HCT116 (cell line): ENCODE measurements at regions not wholly inside any gene's neighbourhood (a gene's known extent, or its start where the extent isn't known, plus 50 kb on each side); places are given as distances from the start of the nearest gene placed in this dataset.

Experiments
- ATAC-seq: fragments of 200-7000 bp; cut with Tn5 transposase; 2 replicates; pipeline ENCODE4 v1.9.1; 2020; ENCODE audit warnings: mild to moderate bottlenecking, moderate library complexity
- BruUV-seq: library from RNA; stranded (reverse); fragments of 400-500 nt; replicated peaks from 2 replicates; lab custom pipeline; 2021; lab: Mats Ljungman, UMichigan
- CTCF ChIA-PET: fragments of 300-600 bp; sonication (Branson Sonifier 250); formaldehyde crosslinking; loops from one replicate; lab custom pipeline; 2021; ENCODE audit warnings: antibody characterized with exemption; lab: Charles Lee
- POLR2A ChIA-PET: fragments of 300-600, 350-600 bp; sonication (Branson Sonifier 250); formaldehyde crosslinking; loops from one replicate; lab custom pipeline; 2021; ENCODE audit warnings: antibody characterized with exemption; lab: Charles Lee
- RAD21 ChIA-PET, 2 experiments: fragments of 300-600 bp; sonication (Branson Sonifier 250); formaldehyde crosslinking; loops; one replicate each; lab custom pipeline; 2023; ENCODE audit warnings: low total read pairs in 2 of 2; ENCODE audit not compliant: uncharacterized antibody in 2 of 2, unreplicated experiment in 2 of 2, low non-redundant PET in 1 of 2; lab: Charles Lee
- DNase-seq: peaks from one replicate; pipeline ENCODE4 v3.0.0-alpha.2; 2010; ENCODE audit warnings: low read depth, low spot score
- H2AFZ ChIP-seq: fragments of 200-600 bp; shearing (Covaris generic), sonication (generic); 2 replicates; pipeline ENCODE4 v1.6.1; 2017; ENCODE audit warnings: low read depth, mixed run types, mixed read lengths, antibody characterized with exemption, low read length; ENCODE audit not compliant: poor library complexity, severe bottlenecking
- H3K27ac ChIP-seq: 2 replicates; pipeline ENCODE4 v1.5.1; 2012; ENCODE audit warnings: low read depth, low read length
- H3K27me3 ChIP-seq: fragments of 200-600 bp; sonication (generic); 2 replicates; pipeline ENCODE4 v1.6.1; 2016; ENCODE audit warnings: mixed run types, low read length, mixed read lengths; ENCODE audit not compliant: insufficient read depth
- H3K36me3 ChIP-seq, 2 experiments: fragments of 200-500 bp in 1 of 2; fragments of 200-600 bp in 1 of 2; sonication (Bioruptor generic) in 1 of 2; sonication (generic) in 1 of 2; 2 replicates each; pipeline versions ENCODE4 v1.5.1 to v1.6.1; 2014 to 2016; ENCODE audit warnings: low read length in 2 of 2, inconsistent platforms in 1 of 2, mixed read lengths in 1 of 2, mixed run types in 1 of 2; ENCODE audit not compliant: insufficient read depth in 2 of 2, control insufficient read depth in 1 of 2
- H3K4me1 ChIP-seq, 2 experiments: fragments of 200-600 bp in 1 of 2; sonication (generic) in 1 of 2; 2 replicates each; pipeline versions ENCODE4 v1.5.1 to v1.6.1; 2012 to 2017; ENCODE audit warnings: low read length in 2 of 2, inconsistent platforms in 1 of 2, mild to moderate bottlenecking in 1 of 2, mixed read lengths in 1 of 2, mixed run types in 1 of 2, moderate library complexity in 1 of 2; ENCODE audit not compliant: insufficient read depth in 2 of 2, control insufficient read depth in 1 of 2
- H3K4me2 ChIP-seq: fragments of 200-600 bp; sonication (generic); 2 replicates; pipeline ENCODE4 v1.6.1; 2017; ENCODE audit warnings: mixed run types, low read length, mixed read lengths
- H3K4me3 ChIP-seq, 2 experiments: fragments of 200-600 bp in 1 of 2; sonication (generic) in 1 of 2; replicated peaks in 1 of 2; 2 replicates each; pipeline ENCODE4 v1.5.1; 2011 to 2016; ENCODE audit warnings: low read length in 2 of 2, control low read depth in 1 of 2, low read depth in 1 of 2, mild to moderate bottlenecking in 1 of 2, mixed read lengths in 1 of 2, mixed run types in 1 of 2
- H3K79me2 ChIP-seq: fragments of 200-600 bp; sonication (generic); 2 replicates; pipeline ENCODE4 v1.6.1; 2017; ENCODE audit warnings: mild to moderate bottlenecking, mixed run types, low read length, moderate library complexity, mixed read lengths; ENCODE audit not compliant: insufficient read depth
- H3K9ac ChIP-seq: fragments of 200-600 bp; sonication (generic); 2 replicates; pipeline ENCODE4 v1.6.1; 2016; ENCODE audit warnings: low read length, mixed read lengths
- H3K9me2 ChIP-seq: fragments of 200-600 bp; sonication (generic), shearing (Covaris generic); 2 replicates; pipeline ENCODE4 v1.6.1; 2017; ENCODE audit warnings: mixed run types, mild to moderate bottlenecking, moderate library complexity; ENCODE audit not compliant: insufficient read depth
- H3K9me3 ChIP-seq, 2 experiments: fragments of 200-500 bp in 1 of 2; fragments of 200-600 bp in 1 of 2; sonication (Bioruptor generic) in 1 of 2; sonication (generic) in 1 of 2; 2 replicates each; pipeline ENCODE4 v1.6.1; 2014 to 2017; ENCODE audit warnings: low read length in 2 of 2, mixed read lengths in 2 of 2, inconsistent platforms in 1 of 2, low read depth in 1 of 2, mild to moderate bottlenecking in 1 of 2, mixed run types in 1 of 2, moderate library complexity in 1 of 2; ENCODE audit not compliant: control insufficient read depth in 1 of 2, insufficient read depth in 1 of 2
- H4K20me1 ChIP-seq: fragments of 200-600 bp; sonication (generic), shearing (Covaris generic); 2 replicates; pipeline ENCODE4 v1.6.1; 2017; ENCODE audit warnings: mixed run types, mild to moderate bottlenecking, moderate library complexity; ENCODE audit not compliant: insufficient read depth
- ATF3 ChIP-seq: IDR thresholded peaks from 2 replicates; pipeline ENCODE4 v1.6.1; 2012
- CBX3 ChIP-seq: IDR thresholded peaks from 2 replicates; pipeline ENCODE4 v1.6.1; 2012; ENCODE audit warnings: low read depth
- CEBPB ChIP-seq: IDR thresholded peaks from 2 replicates; pipeline ENCODE4 v1.6.1; 2012; ENCODE audit warnings: low read depth
- CTCF ChIP-seq, 3 experiments: fragments of 200-600 bp in 1 of 3; sonication (generic) in 1 of 3; IDR thresholded peaks in 2 of 3; conservative IDR thresholded peaks in 1 of 3; 2 replicates each; pipeline ENCODE4 v1.5.1; 2012 to 2017; ENCODE audit warnings: low read depth in 2 of 3, low read length in 2 of 3, antibody characterized with exemption in 1 of 3, borderline replicate concordance in 1 of 3, control low read depth in 1 of 3, mild to moderate bottlenecking in 1 of 3, mixed read lengths in 1 of 3, mixed run types in 1 of 3, moderate library complexity in 1 of 3; ENCODE audit not compliant: insufficient read depth in 1 of 3
- EGR1 ChIP-seq: IDR thresholded peaks from 2 replicates; pipeline ENCODE4 v1.6.1; 2012; ENCODE audit warnings: low read depth
- ELF1 ChIP-seq: IDR thresholded peaks from 2 replicates; pipeline ENCODE4 v1.6.1; 2012; ENCODE audit warnings: low read depth, borderline replicate concordance
- EZH2 ChIP-seq: fragments of 200-600 bp; sonication (generic); IDR thresholded peaks from 2 replicates; pipeline ENCODE4 v1.6.1; 2017; ENCODE audit warnings: antibody characterized with exemption, mixed run types
- EZH2phosphoT487 ChIP-seq: fragments of 200-600 bp; IDR thresholded peaks from 2 replicates; pipeline ENCODE4 v1.6.1; 2018; ENCODE audit warnings: antibody characterized with exemption, borderline replicate concordance
- JUND ChIP-seq: IDR thresholded peaks from 2 replicates; pipeline ENCODE4 v1.6.1; 2012
- POLR2A ChIP-seq: IDR thresholded peaks from 2 replicates; pipeline ENCODE4 v1.7.0; 2011; ENCODE audit warnings: borderline replicate concordance; ENCODE audit not compliant: insufficient read depth, insufficient read length; ENCODE audit errors: extremely low read depth
- POLR2AphosphoS5 ChIP-seq: IDR thresholded peaks from 2 replicates; pipeline ENCODE4 v1.6.1; 2011; ENCODE audit warnings: mild to moderate bottlenecking, low read depth, low read length, moderate library complexity
- RAD21 ChIP-seq: IDR thresholded peaks from 2 replicates; pipeline ENCODE4 v1.6.1; 2012; ENCODE audit warnings: low read depth, mild to moderate bottlenecking
- REST ChIP-seq: IDR thresholded peaks from 2 replicates; pipeline ENCODE4 v1.6.1; 2012; ENCODE audit warnings: low read depth
- TCF7L2 ChIP-seq: IDR thresholded peaks from 2 replicates; pipeline ENCODE4 v1.7.0; 2011; ENCODE audit warnings: borderline replicate concordance, inconsistent platforms; ENCODE audit not compliant: insufficient read depth, insufficient read length; ENCODE audit errors: extremely low read depth
- ZBTB33 ChIP-seq: IDR thresholded peaks from 2 replicates; pipeline ENCODE4 v1.6.1; 2011; ENCODE audit warnings: mild to moderate bottlenecking, low read length, moderate library complexity; ENCODE audit not compliant: insufficient replicate concordance; ENCODE audit errors: extremely low read depth
- ZFX ChIP-seq: fragments of 450-650 bp; IDR thresholded peaks from 2 replicates; pipeline ENCODE4 v1.6.1; 2017
- intact Hi-C: fragments of 100-400 bp; cut with micrococcal nuclease; formaldehyde crosslinking; loops from 2 replicates; pipeline ENCODE4 v1.10.0; 2022

- TF ChIP-seq ZBTB33 = no peak
- TF ChIP-seq EZH2phosphoT487 = no peak
- no peak for TF ChIP-seq EZH2
- TF ChIP-seq ELF1 = no peak
- TF ChIP-seq ATF3 = no peak
- no peak for TF ChIP-seq CEBPB
- TF ChIP-seq CBX3 = no peak
- no peak for TF ChIP-seq TCF7L2
- no peak for TF ChIP-seq EGR1
Measured at GRCh38 chr11:119807402-119807801, 78.4 kb upstream of the NECTIN1 start (continued).

GRCh38 chr11:119806064-119806915 is 77.3 kb upstream of the NECTIN1 start:
- no TSS peak for BruUV-seq
- RAD21 ChIA-PET = no interaction called here
- TF ChIP-seq ELF1 (no peak), RAD21 (no peak), EZH2 (no peak), JUND (no peak), REST (no peak), ZFX (no peak), CTCF (IDR thresholded peaks at IDR 0.05 in 2 of 3, conservative IDR thresholded peaks at IDR 0.05 in 1 of 3; ENCODE audit: borderline replicate concordance in 1 of 3, insufficient read depth in 1 of 3, low read depth in 2 of 3, low read length in 2 of 3) (no peak), ATF3 (no peak), EGR1 (no peak), POLR2AphosphoS5 (no peak), POLR2A (no peak)

More at GRCh38 chr11:119806064-119806915, 77.3 kb upstream of the NECTIN1 start:
- Histone ChIP-seq H4K20me1 (no peaks in the 10 kb centered on the region), H3K79me2 (no peaks in the 10 kb centered on the region), H3K4me1 (0 out of 4 replicates have a peak, but pooled peaks cover 0 to 3% of the 10 kb centered on the region in 2 experiments), H3K9ac (no peak overlapping the region), H3K4me3 (no peak overlapping the region), H3K9me3 (no peaks in the 10 kb centered on the region), H2AFZ (no peak overlapping the region), H3K27ac (no peak overlapping the region), H3K9me2 (no peaks in the 10 kb centered on the region), H3K36me3 (no peaks in the 10 kb centered on the region), H3K27me3 (peaks cover 15% of the 10 kb centered on the region; the same call in 1 of the 2 replicates), H3K4me2 (no peak overlapping the region)
- CTCF ChIA-PET = no interaction called here
- ATAC-seq (0 out of 2 replicates have a peak, but pooled peaks have one; percentile 25), DNase-seq (no peak)
- POLR2A ChIA-PET = no interaction called here
- intact Hi-C loops = no loop called here
